ENCODE measurements at regions not wholly inside any gene's neighbourhood (a gene's known extent, or its start where the extent isn't known, plus 50 kb on each side); places are given as distances from the start of the nearest gene placed in this dataset.

DNA sequence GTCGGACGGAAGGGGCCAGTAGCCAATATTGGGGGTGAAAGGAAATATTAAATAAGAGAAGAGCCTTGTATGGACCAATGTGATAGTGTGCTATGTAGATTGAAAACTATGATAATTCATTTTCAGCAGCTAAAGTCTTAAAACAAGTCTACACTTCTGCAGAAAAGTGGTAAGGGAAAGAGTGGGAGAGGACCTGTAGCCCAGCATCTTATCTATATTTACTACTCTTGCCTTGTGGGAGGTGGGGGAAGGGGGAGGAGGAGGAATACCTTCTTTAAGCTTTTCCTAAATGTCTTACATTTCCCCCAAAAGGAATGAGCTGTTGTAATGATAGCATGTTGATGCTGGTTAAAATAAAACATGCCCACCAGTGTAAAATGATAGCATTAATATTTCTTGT is 220.0 kb upstream of the SPRY1 start:
- TF ChIP-seq, protein P1, sequence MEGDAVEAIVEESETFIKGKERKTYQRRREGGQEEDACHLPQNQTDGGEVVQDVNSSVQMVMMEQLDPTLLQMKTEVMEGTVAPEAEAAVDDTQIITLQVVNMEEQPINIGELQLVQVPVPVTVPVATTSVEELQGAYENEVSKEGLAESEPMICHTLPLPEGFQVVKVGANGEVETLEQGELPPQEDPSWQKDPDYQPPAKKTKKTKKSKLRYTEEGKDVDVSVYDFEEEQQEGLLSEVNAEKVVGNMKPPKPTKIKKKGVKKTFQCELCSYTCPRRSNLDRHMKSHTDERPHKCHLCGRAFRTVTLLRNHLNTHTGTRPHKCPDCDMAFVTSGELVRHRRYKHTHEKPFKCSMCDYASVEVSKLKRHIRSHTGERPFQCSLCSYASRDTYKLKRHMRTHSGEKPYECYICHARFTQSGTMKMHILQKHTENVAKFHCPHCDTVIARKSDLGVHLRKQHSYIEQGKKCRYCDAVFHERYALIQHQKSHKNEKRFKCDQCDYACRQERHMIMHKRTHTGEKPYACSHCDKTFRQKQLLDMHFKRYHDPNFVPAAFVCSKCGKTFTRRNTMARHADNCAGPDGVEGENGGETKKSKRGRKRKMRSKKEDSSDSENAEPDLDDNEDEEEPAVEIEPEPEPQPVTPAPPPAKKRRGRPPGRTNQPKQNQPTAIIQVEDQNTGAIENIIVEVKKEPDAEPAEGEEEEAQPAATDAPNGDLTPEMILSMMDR (conservative IDR thresholded peaks at IDR 0.05; ENCODE audit: low read depth, low read length): no peak
- no peak for TF ChIP-seq EZH2 (IDR thresholded peaks at IDR 0.05; ENCODE audit: borderline replicate concordance, low read depth, low read length, poor library complexity, severe bottlenecking)

All from A673 (cell line).